ENCODE measurements at regions not wholly inside any gene's neighbourhood (a gene's known extent, or its start where the extent isn't known, plus 50 kb on each side); places are given as distances from the start of the nearest gene placed in this dataset.
"Not testable (repeated sequence)": the region's sequence is repeated elsewhere in the genome, so short reads cannot be mapped to it uniquely, and the experiment has no call there.

- DNase-seq (ENCODE audit: low read depth) = no peak
Observed at GRCh38 chr2:239819091-239819973, 205.8 kb downstream of the NDUFA10 start.

GRCh38 chr2:239818531-239819011, 206.6 kb downstream of the NDUFA10 start:
- no peak for DNase-seq (ENCODE audit: low read depth)

GRCh38 chr2:239818086-239818485, 207.1 kb downstream of the NDUFA10 start:
- DNase-seq (ENCODE audit: low read depth) = no peak

- not testable (repeated sequence) for DNase-seq (ENCODE audit: low read depth)
Observed at GRCh38 chr2:239817468-239818031, 207.6 kb downstream of the NDUFA10 start.

GRCh38 chr2:239816576-239817467, 208.3 kb downstream of the NDUFA10 start:
- DNase-seq (ENCODE audit: low read depth) = no peak

- no peak for DNase-seq (ENCODE audit: low read depth)
Observed at GRCh38 chr2:239815671-239816070, 209.5 kb downstream of the NDUFA10 start.

- no peak for DNase-seq (ENCODE audit: low read depth)
Observed at GRCh38 chr2:239814861-239815601, 210.1 kb downstream of the NDUFA10 start.

- no peak for DNase-seq (ENCODE audit: low read depth)
Observed at GRCh38 chr2:239814116-239814860, 210.9 kb downstream of the NDUFA10 start.

GRCh38 chr2:239813261-239814115, 211.7 kb downstream of the NDUFA10 start:
- no peak for DNase-seq (ENCODE audit: low read depth)

GRCh38 chr2:239811806-239812560, 213.2 kb downstream of the NDUFA10 start:
- DNase-seq (ENCODE audit: low read depth) = no peak

- no peak for DNase-seq (ENCODE audit: low read depth)
Observed at GRCh38 chr2:239811111-239811781, 213.9 kb downstream of the NDUFA10 start.

- DNase-seq (ENCODE audit: low read depth) = no peak
Observed at GRCh38 chr2:239809391-239809790, 215.8 kb downstream of the NDUFA10 start.

- DNase-seq (ENCODE audit: low read depth) = no peak
Observed at GRCh38 chr2:239807568-239807967, 217.6 kb downstream of the NDUFA10 start.

- no peak for DNase-seq (ENCODE audit: low read depth)
Observed at GRCh38 chr2:239806758-239807434, 218.2 kb downstream of the NDUFA10 start.

GRCh38 chr2:239806276-239806675, 218.9 kb downstream of the NDUFA10 start:
- no peak for DNase-seq (ENCODE audit: low read depth)

GRCh38 chr2:239805414-239805813, 219.7 kb downstream of the NDUFA10 start:
- no peak for DNase-seq (ENCODE audit: low read depth)

- DNase-seq (ENCODE audit: low read depth) = no peak
Observed at GRCh38 chr2:239805043-239805329, 220.2 kb downstream of the NDUFA10 start.
